Prostate gland (tissue), 2 donors: ENCODE measurements at regions not wholly inside any gene's neighbourhood (a gene's known extent, or its start where the extent isn't known, plus 50 kb on each side); places are given as distances from the start of the nearest gene placed in this dataset.

ENCODE experiments used
- POLR2A ChIP-seq: fragments of 450-650 bp; IDR thresholded peaks from one replicate; pipeline ENCODE4 v1.6.1; 2016; ENCODE audit warnings: antibody characterized with exemption, mild to moderate bottlenecking
- TF ChIP-seq, protein P1 (sequence below), 4 experiments: fragments of 200-600 bp in 2 of 4; fragments of 450-650 bp in 2 of 4; sonication (generic) in 2 of 4; IDR thresholded peaks; 1 replicate in 3 of 4; 2 replicates in 1 of 4; pipeline ENCODE4 v1.5.1; 2016 to 2019; ENCODE audit warnings: antibody characterized with exemption in 4 of 4, mild to moderate bottlenecking in 2 of 4, moderate library complexity in 2 of 4

DNA sequence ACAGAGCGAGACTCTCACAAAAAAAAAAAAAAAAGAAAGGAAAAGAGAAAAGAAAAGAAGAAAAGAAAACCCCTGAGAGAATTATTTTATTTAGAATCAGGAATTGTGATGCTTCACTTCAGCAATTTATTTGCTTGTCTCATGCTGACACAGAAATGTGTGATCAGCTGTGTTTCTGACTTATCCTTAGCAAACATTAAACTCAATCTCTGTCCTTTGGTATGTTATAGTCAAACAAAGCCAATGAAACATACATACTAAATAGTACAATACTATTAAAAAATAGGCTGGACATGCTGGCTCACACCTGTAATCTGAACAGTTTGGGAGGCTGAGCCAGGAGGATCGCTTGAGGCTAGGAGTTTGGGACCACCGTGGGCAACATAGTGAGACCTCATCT is 733.0 kb upstream of the FZD8 start:
- TF ChIP-seq, protein P1, sequence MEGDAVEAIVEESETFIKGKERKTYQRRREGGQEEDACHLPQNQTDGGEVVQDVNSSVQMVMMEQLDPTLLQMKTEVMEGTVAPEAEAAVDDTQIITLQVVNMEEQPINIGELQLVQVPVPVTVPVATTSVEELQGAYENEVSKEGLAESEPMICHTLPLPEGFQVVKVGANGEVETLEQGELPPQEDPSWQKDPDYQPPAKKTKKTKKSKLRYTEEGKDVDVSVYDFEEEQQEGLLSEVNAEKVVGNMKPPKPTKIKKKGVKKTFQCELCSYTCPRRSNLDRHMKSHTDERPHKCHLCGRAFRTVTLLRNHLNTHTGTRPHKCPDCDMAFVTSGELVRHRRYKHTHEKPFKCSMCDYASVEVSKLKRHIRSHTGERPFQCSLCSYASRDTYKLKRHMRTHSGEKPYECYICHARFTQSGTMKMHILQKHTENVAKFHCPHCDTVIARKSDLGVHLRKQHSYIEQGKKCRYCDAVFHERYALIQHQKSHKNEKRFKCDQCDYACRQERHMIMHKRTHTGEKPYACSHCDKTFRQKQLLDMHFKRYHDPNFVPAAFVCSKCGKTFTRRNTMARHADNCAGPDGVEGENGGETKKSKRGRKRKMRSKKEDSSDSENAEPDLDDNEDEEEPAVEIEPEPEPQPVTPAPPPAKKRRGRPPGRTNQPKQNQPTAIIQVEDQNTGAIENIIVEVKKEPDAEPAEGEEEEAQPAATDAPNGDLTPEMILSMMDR (IDR thresholded peaks at IDR 0.05), result no peak
- no peak for TF ChIP-seq POLR2A
